ENCODE measurements at regions not wholly inside any gene's neighbourhood (a gene's known extent, or its start where the extent isn't known, plus 50 kb on each side); places are given as distances from the start of the nearest gene placed in this dataset.
A peak's percentile ranks its signal among the peaks of the same experiment; 100 is the strongest.

DNA sequence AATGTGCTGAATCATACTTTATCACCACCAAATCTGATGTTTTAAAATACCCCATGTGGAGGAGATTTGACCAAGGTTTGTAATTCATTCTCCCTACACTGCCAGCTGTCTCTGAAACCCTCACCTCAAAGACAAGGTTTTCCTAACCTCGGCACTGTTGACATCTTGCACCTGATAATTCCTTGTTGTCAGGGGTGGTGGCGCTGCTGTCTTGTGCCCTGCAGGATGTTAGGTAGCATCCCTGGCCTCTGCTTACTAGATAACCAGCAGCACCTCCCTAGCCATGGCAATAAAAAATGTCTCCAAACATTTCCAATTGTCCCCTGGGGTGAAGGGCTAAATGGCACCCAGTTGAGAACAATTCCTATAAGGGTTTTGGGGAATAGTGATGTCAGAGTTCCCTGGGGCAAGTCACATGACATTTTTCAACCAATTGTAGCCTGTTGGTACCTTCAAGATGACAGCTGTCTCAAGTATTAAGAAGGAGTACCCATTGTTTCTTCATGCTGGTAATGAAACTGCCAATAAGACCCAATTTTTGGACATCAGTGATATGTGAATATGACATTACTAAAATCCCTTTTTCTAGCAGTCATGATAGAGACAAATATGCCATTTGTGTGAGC lies 160.6 kb upstream of the PLCXD3 start:
- no peaks in the 10 kb centered on the region for H3K27me3 ChIP-seq (replicated peaks; ENCODE audit: control insufficient read depth, insufficient read depth, low read length)
- H3K9ac ChIP-seq (ENCODE audit: low read length): no peak overlapping the region
- H3K36me3 ChIP-seq (ENCODE audit: control insufficient read depth, insufficient read depth, low read length, severe bottlenecking): no peaks in the 10 kb centered on the region
- H3K4me1 ChIP-seq (ENCODE audit: control insufficient read depth, insufficient read depth, low read length): no peaks in the 10 kb centered on the region
- DNase-seq (ENCODE audit: low read depth): no peak
- no peaks in the 10 kb centered on the region for H3K9me3 ChIP-seq (ENCODE audit: control insufficient read depth, low read length)
- H3K4me3 ChIP-seq (ENCODE audit: low read length): no peak overlapping the region

GRCh38 chr5:41670216-41670615 lies 159.8 kb upstream of the PLCXD3 start:
- Histone ChIP-seq H3K9me3 (ENCODE audit: control insufficient read depth, low read length) (no peaks in the 10 kb centered on the region), H3K36me3 (ENCODE audit: control insufficient read depth, insufficient read depth, low read length, severe bottlenecking) (no peaks in the 10 kb centered on the region), H3K9ac (ENCODE audit: low read length) (no peak overlapping the region)

GRCh38 chr5:41661254-41661653 lies 150.9 kb upstream of the PLCXD3 start:
- Histone ChIP-seq H3K36me3 (ENCODE audit: control insufficient read depth, insufficient read depth, low read length, severe bottlenecking) (no peaks in the 10 kb centered on the region), H3K9me3 (ENCODE audit: control insufficient read depth, low read length) (peaks cover 5% of the 10 kb centered on the region), H3K27me3 (replicated peaks; ENCODE audit: control insufficient read depth, insufficient read depth, low read length) (no peaks in the 10 kb centered on the region), H3K9ac (ENCODE audit: low read length) (no peak overlapping the region), H3K4me3 (ENCODE audit: low read length) (no peak overlapping the region), H3K4me1 (ENCODE audit: control insufficient read depth, insufficient read depth, low read length) (no peaks in the 10 kb centered on the region)
- DNase-seq (ENCODE audit: low read depth): no peak

More at GRCh38 chr5:41670216-41670615, 159.8 kb upstream of the PLCXD3 start:
- H3K4me1 ChIP-seq (ENCODE audit: control insufficient read depth, insufficient read depth, low read length): no peaks in the 10 kb centered on the region
- H3K27me3 ChIP-seq (replicated peaks; ENCODE audit: control insufficient read depth, insufficient read depth, low read length): no peaks in the 10 kb centered on the region
- H3K4me3 ChIP-seq (ENCODE audit: low read length): no peak overlapping the region
- no peak for DNase-seq (ENCODE audit: low read depth)

GRCh38 chr5:41656597-41656996 lies 146.2 kb upstream of the PLCXD3 start:
- no peak overlapping the region for H3K4me3 ChIP-seq (ENCODE audit: low read length)
- no peak for DNase-seq (ENCODE audit: low read depth)
- H3K36me3 ChIP-seq (ENCODE audit: control insufficient read depth, insufficient read depth, low read length, severe bottlenecking): no peaks in the 10 kb centered on the region
- H3K9me3 ChIP-seq (ENCODE audit: control insufficient read depth, low read length): peaks cover 5% of the 10 kb centered on the region
- no peaks in the 10 kb centered on the region for H3K4me1 ChIP-seq (ENCODE audit: control insufficient read depth, insufficient read depth, low read length)
- H3K9ac ChIP-seq (ENCODE audit: low read length): no peak overlapping the region
- H3K27me3 ChIP-seq (replicated peaks; ENCODE audit: control insufficient read depth, insufficient read depth, low read length): no peaks in the 10 kb centered on the region

DNA sequence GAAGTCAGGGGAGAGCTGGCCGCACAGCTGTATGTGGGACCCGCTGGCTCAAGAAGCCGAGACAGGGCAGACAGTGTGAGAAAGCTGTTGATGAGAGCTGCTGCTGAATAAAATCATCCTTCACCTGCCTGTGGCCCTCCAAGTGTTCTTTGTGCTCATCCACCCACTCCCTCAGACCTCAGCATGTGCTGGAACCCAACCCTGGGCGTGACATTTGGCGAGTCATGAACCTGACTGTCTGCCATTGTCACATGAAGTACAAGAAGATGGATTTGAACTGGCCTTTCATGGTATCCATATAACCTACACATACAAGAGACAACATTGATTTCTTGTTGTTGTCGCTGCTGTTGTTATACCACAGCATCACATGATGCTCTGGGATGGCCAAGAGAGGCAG lies 139.7 kb upstream of the PLCXD3 start:
- Histone ChIP-seq H3K36me3 (ENCODE audit: control insufficient read depth, insufficient read depth, low read length, severe bottlenecking) (no peaks in the 10 kb centered on the region), H3K4me1 (ENCODE audit: control insufficient read depth, insufficient read depth, low read length) (no peaks in the 10 kb centered on the region), H3K4me3 (ENCODE audit: low read length) (no peak overlapping the region), H3K9me3 (ENCODE audit: control insufficient read depth, low read length) (peaks cover 5% of the 10 kb centered on the region), H3K9ac (ENCODE audit: low read length) (no peak overlapping the region), H3K27me3 (replicated peaks; ENCODE audit: control insufficient read depth, insufficient read depth, low read length) (no peaks in the 10 kb centered on the region)
- DNase-seq (ENCODE audit: low read depth): no peak

- Histone ChIP-seq H3K27me3 (replicated peaks; ENCODE audit: control insufficient read depth, insufficient read depth, low read length) (no peaks in the 10 kb centered on the region), H3K4me1 (ENCODE audit: control insufficient read depth, insufficient read depth, low read length) (no peaks in the 10 kb centered on the region), H3K36me3 (ENCODE audit: control insufficient read depth, insufficient read depth, low read length, severe bottlenecking) (no peaks in the 10 kb centered on the region), H3K4me3 (ENCODE audit: low read length) (no peak overlapping the region), H3K9ac (ENCODE audit: low read length) (no peak overlapping the region), H3K9me3 (ENCODE audit: control insufficient read depth, low read length) (peaks cover 2% of the 10 kb centered on the region)
- DNase-seq (ENCODE audit: low read depth): no peak
These were observed 139.3 kb upstream of the PLCXD3 start for GRCh38 chr5:41649659-41650058.

DNA sequence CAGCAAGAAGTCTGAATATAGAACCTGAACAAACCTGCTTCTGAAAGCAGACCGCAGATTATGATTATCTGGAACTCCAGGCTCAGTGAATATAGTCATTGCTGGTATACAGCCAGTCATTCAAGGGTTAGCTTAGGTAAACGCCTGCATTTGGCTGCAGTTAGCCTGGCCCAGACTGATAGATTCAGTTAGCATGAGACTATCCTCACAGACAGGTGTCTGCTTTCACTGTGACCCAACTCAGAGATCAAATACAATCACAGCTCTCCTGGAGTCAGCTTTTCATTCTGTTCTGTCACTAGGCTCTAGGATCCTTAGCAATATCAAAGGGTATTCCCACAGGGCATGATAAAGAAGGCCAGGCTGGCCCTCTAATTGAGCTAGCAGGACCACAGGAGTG lies 138.6 kb upstream of the PLCXD3 start:
- no peak for DNase-seq (ENCODE audit: low read depth)
- Histone ChIP-seq H3K4me3 (ENCODE audit: low read length) (no peak overlapping the region), H3K9ac (ENCODE audit: low read length) (no peak overlapping the region), H3K9me3 (ENCODE audit: control insufficient read depth, low read length) (peaks cover 3% of the 10 kb centered on the region), H3K27me3 (replicated peaks; ENCODE audit: control insufficient read depth, insufficient read depth, low read length) (no peaks in the 10 kb centered on the region), H3K4me1 (ENCODE audit: control insufficient read depth, insufficient read depth, low read length) (no peaks in the 10 kb centered on the region), H3K36me3 (ENCODE audit: control insufficient read depth, insufficient read depth, low read length, severe bottlenecking) (no peaks in the 10 kb centered on the region)

GRCh38 chr5:41641621-41642020 lies 131.2 kb upstream of the PLCXD3 start:
- H3K4me1 ChIP-seq (ENCODE audit: control insufficient read depth, insufficient read depth, low read length): no peaks in the 10 kb centered on the region
- H3K4me3 ChIP-seq (ENCODE audit: low read length): no peak overlapping the region
- no peaks in the 10 kb centered on the region for H3K36me3 ChIP-seq (ENCODE audit: control insufficient read depth, insufficient read depth, low read length, severe bottlenecking)
- DNase-seq (ENCODE audit: low read depth): peak; percentile 57
- H3K9me3 ChIP-seq (ENCODE audit: control insufficient read depth, low read length): peaks cover 3% of the 10 kb centered on the region
- H3K27me3 ChIP-seq (replicated peaks; ENCODE audit: control insufficient read depth, insufficient read depth, low read length): no peaks in the 10 kb centered on the region
- H3K9ac ChIP-seq (ENCODE audit: low read length): no peak overlapping the region

DNA sequence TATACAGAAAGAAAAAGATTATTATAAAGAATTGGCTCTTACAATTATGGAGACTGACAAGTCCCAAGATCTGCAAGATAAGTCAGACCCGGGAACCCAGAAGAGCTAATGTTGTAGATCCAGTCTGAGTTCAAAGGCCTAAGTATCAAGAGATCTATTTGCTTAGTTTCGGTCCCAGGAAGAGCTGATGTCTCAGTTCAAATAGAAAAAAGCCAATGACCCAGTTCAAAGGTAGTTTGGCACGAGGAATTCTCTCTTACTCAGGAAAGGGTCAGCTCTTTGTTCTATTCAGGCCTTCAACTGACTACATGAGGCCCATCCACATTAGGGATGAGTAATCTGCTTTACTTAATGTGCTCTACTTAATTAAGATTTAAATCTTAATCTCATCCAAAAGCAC lies 128.3 kb upstream of the PLCXD3 start:
- DNase-seq (ENCODE audit: low read depth): no peak
- Histone ChIP-seq H3K4me1 (ENCODE audit: control insufficient read depth, insufficient read depth, low read length) (no peaks in the 10 kb centered on the region), H3K9ac (ENCODE audit: low read length) (no peak overlapping the region), H3K4me3 (ENCODE audit: low read length) (no peak overlapping the region), H3K27me3 (replicated peaks; ENCODE audit: control insufficient read depth, insufficient read depth, low read length) (no peaks in the 10 kb centered on the region), H3K36me3 (ENCODE audit: control insufficient read depth, insufficient read depth, low read length, severe bottlenecking) (no peaks in the 10 kb centered on the region), H3K9me3 (ENCODE audit: control insufficient read depth, low read length) (no peaks in the 10 kb centered on the region)

GRCh38 chr5:41637869-41638268 lies 127.5 kb upstream of the PLCXD3 start:
- Histone ChIP-seq H3K9ac (ENCODE audit: low read length) (no peak overlapping the region), H3K4me1 (ENCODE audit: control insufficient read depth, insufficient read depth, low read length) (no peaks in the 10 kb centered on the region), H3K4me3 (ENCODE audit: low read length) (no peak overlapping the region), H3K36me3 (ENCODE audit: control insufficient read depth, insufficient read depth, low read length, severe bottlenecking) (no peaks in the 10 kb centered on the region), H3K9me3 (ENCODE audit: control insufficient read depth, low read length) (no peaks in the 10 kb centered on the region), H3K27me3 (replicated peaks; ENCODE audit: control insufficient read depth, insufficient read depth, low read length) (no peaks in the 10 kb centered on the region)
- DNase-seq (ENCODE audit: low read depth): peak; percentile 16

GRCh38 chr5:41637424-41637823 lies 127.0 kb upstream of the PLCXD3 start:
- Histone ChIP-seq H3K9ac (ENCODE audit: low read length) (no peak overlapping the region), H3K9me3 (ENCODE audit: control insufficient read depth, low read length) (no peaks in the 10 kb centered on the region), H3K4me1 (ENCODE audit: control insufficient read depth, insufficient read depth, low read length) (no peaks in the 10 kb centered on the region), H3K4me3 (ENCODE audit: low read length) (no peak overlapping the region), H3K36me3 (ENCODE audit: control insufficient read depth, insufficient read depth, low read length, severe bottlenecking) (no peaks in the 10 kb centered on the region), H3K27me3 (replicated peaks; ENCODE audit: control insufficient read depth, insufficient read depth, low read length) (no peaks in the 10 kb centered on the region)
- DNase-seq (ENCODE audit: low read depth): no peak

- Histone ChIP-seq H3K27me3 (replicated peaks; ENCODE audit: control insufficient read depth, insufficient read depth, low read length) (no peaks in the 10 kb centered on the region), H3K4me1 (ENCODE audit: control insufficient read depth, insufficient read depth, low read length) (no peaks in the 10 kb centered on the region), H3K9ac (ENCODE audit: low read length) (no peak overlapping the region), H3K9me3 (ENCODE audit: control insufficient read depth, low read length) (no peaks in the 10 kb centered on the region), H3K4me3 (ENCODE audit: low read length) (no peak overlapping the region), H3K36me3 (ENCODE audit: control insufficient read depth, insufficient read depth, low read length, severe bottlenecking) (no peaks in the 10 kb centered on the region)
- DNase-seq (ENCODE audit: low read depth): peak; percentile 22
These were observed 126.2 kb upstream of the PLCXD3 start for GRCh38 chr5:41636605-41637004.

All from adipocyte (in vitro differentiated cells).